Endodermal cell (in vitro differentiated cells): ENCODE measurements at regions not wholly inside any gene's neighbourhood (a gene's known extent, or its start where the extent isn't known, plus 50 kb on each side); places are given as distances from the start of the nearest gene placed in this dataset.

ENCODE experiments used
- DNase-seq: peaks from one replicate; pipeline ENCODE4 v3.0.0-alpha.2; 2017
- H3K27ac ChIP-seq: 2 replicates; pipeline ENCODE4 v1.5.1; 2013; ENCODE audit warnings: mild to moderate bottlenecking, low read depth, low read length, moderate library complexity
- H3K27me3 ChIP-seq: 2 replicates; pipeline ENCODE4 v1.6.1; 2013; ENCODE audit warnings: mild to moderate bottlenecking, low read length, moderate library complexity; ENCODE audit not compliant: insufficient read depth, control insufficient read depth, poor library complexity, severe bottlenecking
- H3K36me3 ChIP-seq: 2 replicates; pipeline ENCODE4 v1.7.0; 2013; ENCODE audit warnings: mild to moderate bottlenecking, low read length, moderate library complexity; ENCODE audit not compliant: control insufficient read depth, insufficient read depth
- H3K4me1 ChIP-seq: one replicate; pipeline ENCODE4 v1.7.0; 2013; ENCODE audit warnings: low read length; ENCODE audit not compliant: control insufficient read depth, insufficient read depth
- H3K4me3 ChIP-seq: 2 replicates; pipeline ENCODE4 v1.5.1; 2013; ENCODE audit warnings: mild to moderate bottlenecking, low read length, moderate library complexity
- H3K9ac ChIP-seq: 2 replicates; pipeline ENCODE4 v1.6.1; 2013; ENCODE audit warnings: mild to moderate bottlenecking, low read length, moderate library complexity; ENCODE audit not compliant: poor library complexity, severe bottlenecking; ENCODE audit errors: extremely low read depth
- H3K9me3 ChIP-seq: 2 replicates; pipeline ENCODE4 v1.6.1; 2013; ENCODE audit warnings: mild to moderate bottlenecking, low read length, moderate library complexity; ENCODE audit not compliant: control insufficient read depth
- H3K27ac Mint-ChIP-seq: 2 replicates; pipeline ENCODE4 v1.8.0; 2020; ENCODE audit warnings: mixed read lengths
- H3K27me3 Mint-ChIP-seq: 2 replicates; pipeline ENCODE4 v1.8.0; 2021; ENCODE audit warnings: mild to moderate bottlenecking, mixed read lengths; ENCODE audit not compliant: insufficient read depth
- H3K36me3 Mint-ChIP-seq: 2 replicates; pipeline ENCODE4 v1.8.0; 2020; ENCODE audit warnings: low read depth, mixed read lengths
- H3K4me1 Mint-ChIP-seq: 2 replicates; pipeline ENCODE4 v1.8.0; 2020; ENCODE audit warnings: mixed read lengths
- H3K4me3 Mint-ChIP-seq: 2 replicates; pipeline ENCODE4 v1.8.0; 2020; ENCODE audit warnings: mild to moderate bottlenecking, moderate library complexity, mixed read lengths
- H3K9me3 Mint-ChIP-seq: 2 replicates; pipeline ENCODE4 v1.8.0; 2020; ENCODE audit warnings: mild to moderate bottlenecking, mixed read lengths
- CTCF ChIP-seq: fragments of 200-600 bp; sonication (generic); conservative IDR thresholded peaks from 2 replicates; pipeline ENCODE4 v1.5.0; 2021; ENCODE audit warnings: antibody characterized with exemption, mild to moderate bottlenecking
- WGBS, 2 experiments: methylation state at CpG; one replicate each; pipeline versions ENCODE4 v1.1.5 to v1.1.7; 2013; ENCODE audit warnings: missing lambda C conversion rate in 2 of 2, mixed read lengths in 1 of 2; ENCODE audit not compliant: insufficient coverage in 1 of 2, insufficient read length in 1 of 2; 5-methylcytosine and 5-hydroxymethylcytosine counted together

GRCh38 chr14:93870377-93870776, 56.8 kb upstream of the FAM181A start:
- H3K4me3 Mint-ChIP-seq = no peak overlapping the region
- Histone ChIP-seq H3K9ac (no peak overlapping the region), H3K36me3 (no peaks in the 10 kb centered on the region), H3K4me3 (no peak overlapping the region), H3K4me1 (no peaks in the 10 kb centered on the region), H3K9me3 (no peaks in the 10 kb centered on the region), H3K27ac (no peak overlapping the region), H3K27me3 (peaks cover 13% of the 10 kb centered on the region)
- peaks cover 33% of the 10 kb centered on the region for H3K27me3 Mint-ChIP-seq
- H3K27ac Mint-ChIP-seq = no peak overlapping the region
- H3K9me3 Mint-ChIP-seq = peaks cover 8% of the 10 kb centered on the region
- no peak for TF ChIP-seq CTCF
- no peaks in the 10 kb centered on the region for H3K4me1 Mint-ChIP-seq
- H3K36me3 Mint-ChIP-seq = no peaks in the 10 kb centered on the region
- 71 to 82% methylated on average over 7 to 9 of the region's 9 CpGs for WGBS, 2 experiments
- DNase-seq = no peak

- TF ChIP-seq CTCF = no peak
- Mint-ChIP-seq H3K9me3 (peaks cover 7% of the 10 kb centered on the region), H3K4me3 (no peak overlapping the region), H3K36me3 (no peaks in the 10 kb centered on the region), H3K27ac (no peak overlapping the region), H3K4me1 (no peaks in the 10 kb centered on the region), H3K27me3 (peaks cover 33% of the 10 kb centered on the region)
- Histone ChIP-seq H3K36me3 (no peaks in the 10 kb centered on the region), H3K27me3 (peaks cover 13% of the 10 kb centered on the region), H3K4me3 (no peak overlapping the region), H3K9me3 (no peaks in the 10 kb centered on the region), H3K4me1 (no peaks in the 10 kb centered on the region), H3K9ac (no peak overlapping the region), H3K27ac (no peak overlapping the region)
- WGBS, 2 experiments = 75 to 83% methylated on average over 1 to 2 of the region's 2 CpGs
- DNase-seq = no peak
Observed at GRCh38 chr14:93869427-93869826, 57.7 kb upstream of the FAM181A start.

GRCh38 chr14:93868165-93868564, 59.0 kb upstream of the FAM181A start:
- no peak for DNase-seq
- H3K4me1 ChIP-seq = no peaks in the 10 kb centered on the region
- no peak overlapping the region for H3K4me3 ChIP-seq
- H3K9me3 ChIP-seq = peaks cover 10% of the 10 kb centered on the region
- Mint-ChIP-seq H3K4me1 (peaks cover 3% of the 10 kb centered on the region), H3K27me3 (peaks cover 33% of the 10 kb centered on the region), H3K4me3 (no peak overlapping the region), H3K36me3 (no peaks in the 10 kb centered on the region), H3K27ac (no peak overlapping the region), H3K9me3 (no peaks in the 10 kb centered on the region)
- WGBS, 2 experiments = 78 to 81% methylated on average over 4 of the region's 4 CpGs
- no peak overlapping the region for H3K27ac ChIP-seq
- no peak overlapping the region for H3K9ac ChIP-seq
- no peak for TF ChIP-seq CTCF
- H3K27me3 ChIP-seq = peaks cover 13% of the 10 kb centered on the region
- no peaks in the 10 kb centered on the region for H3K36me3 ChIP-seq
